ENCODE measurements at regions not wholly inside any gene's neighbourhood (a gene's known extent, or its start where the extent isn't known, plus 50 kb on each side); places are given as distances from the start of the nearest gene placed in this dataset.

DNA sequence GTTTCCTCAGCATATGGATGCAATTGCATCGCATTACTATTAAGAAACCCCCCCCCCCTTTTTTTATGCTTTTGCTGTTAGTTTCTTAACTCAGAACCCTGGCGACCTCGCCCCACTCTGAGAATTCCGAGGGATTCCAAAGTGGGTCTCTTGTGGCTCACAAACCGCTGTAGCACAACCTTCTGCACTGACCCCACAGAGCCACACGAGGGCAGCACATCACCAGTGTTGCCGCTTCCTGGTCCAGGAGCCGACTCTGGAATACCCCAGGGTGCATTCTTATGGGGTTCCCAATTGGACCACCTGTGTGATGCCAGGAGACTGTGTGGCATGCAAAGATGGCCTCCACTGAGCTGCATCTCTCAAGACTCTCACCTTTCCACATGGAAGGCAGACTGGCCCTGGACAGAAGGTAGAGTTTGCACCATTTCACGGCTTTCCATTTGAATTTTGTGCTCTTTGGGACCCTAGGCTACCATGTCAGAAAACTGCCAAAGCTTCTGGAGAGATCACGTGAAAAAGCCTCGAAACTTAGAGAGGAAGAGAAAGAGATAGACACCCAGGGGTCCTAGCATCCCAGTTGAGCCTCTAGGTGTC is 432.7 kb upstream of the ASIC2 start:
- 22 to 29% methylated on average over 11 of the region's 11 CpGs for WGBS, 2 donors
- TF ChIP-seq POLR2A (IDR thresholded peaks at IDR 0.05) (no peak), EP300 (IDR thresholded peaks at IDR 0.05) (no peak)
- TF ChIP-seq, protein P1, sequence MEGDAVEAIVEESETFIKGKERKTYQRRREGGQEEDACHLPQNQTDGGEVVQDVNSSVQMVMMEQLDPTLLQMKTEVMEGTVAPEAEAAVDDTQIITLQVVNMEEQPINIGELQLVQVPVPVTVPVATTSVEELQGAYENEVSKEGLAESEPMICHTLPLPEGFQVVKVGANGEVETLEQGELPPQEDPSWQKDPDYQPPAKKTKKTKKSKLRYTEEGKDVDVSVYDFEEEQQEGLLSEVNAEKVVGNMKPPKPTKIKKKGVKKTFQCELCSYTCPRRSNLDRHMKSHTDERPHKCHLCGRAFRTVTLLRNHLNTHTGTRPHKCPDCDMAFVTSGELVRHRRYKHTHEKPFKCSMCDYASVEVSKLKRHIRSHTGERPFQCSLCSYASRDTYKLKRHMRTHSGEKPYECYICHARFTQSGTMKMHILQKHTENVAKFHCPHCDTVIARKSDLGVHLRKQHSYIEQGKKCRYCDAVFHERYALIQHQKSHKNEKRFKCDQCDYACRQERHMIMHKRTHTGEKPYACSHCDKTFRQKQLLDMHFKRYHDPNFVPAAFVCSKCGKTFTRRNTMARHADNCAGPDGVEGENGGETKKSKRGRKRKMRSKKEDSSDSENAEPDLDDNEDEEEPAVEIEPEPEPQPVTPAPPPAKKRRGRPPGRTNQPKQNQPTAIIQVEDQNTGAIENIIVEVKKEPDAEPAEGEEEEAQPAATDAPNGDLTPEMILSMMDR (IDR thresholded peaks at IDR 0.05) = peak in 1 of 4 experiments; percentile 19
- intact Hi-C loops (cut with DNase I) = no loop called here
- DNase-seq = no peak
- Histone ChIP-seq H3K9me3 (no peaks in the 10 kb centered on the region), H3K27me3 (peaks cover 0 to 23% (median 0%) of the 10 kb centered on the region in 3 donors), H3K4me3 (no peak overlapping the region), H3K36me3 (no peaks in the 10 kb centered on the region), H3K4me1 (no peaks in the 10 kb centered on the region), H3K27ac (no peak overlapping the region)

DNA sequence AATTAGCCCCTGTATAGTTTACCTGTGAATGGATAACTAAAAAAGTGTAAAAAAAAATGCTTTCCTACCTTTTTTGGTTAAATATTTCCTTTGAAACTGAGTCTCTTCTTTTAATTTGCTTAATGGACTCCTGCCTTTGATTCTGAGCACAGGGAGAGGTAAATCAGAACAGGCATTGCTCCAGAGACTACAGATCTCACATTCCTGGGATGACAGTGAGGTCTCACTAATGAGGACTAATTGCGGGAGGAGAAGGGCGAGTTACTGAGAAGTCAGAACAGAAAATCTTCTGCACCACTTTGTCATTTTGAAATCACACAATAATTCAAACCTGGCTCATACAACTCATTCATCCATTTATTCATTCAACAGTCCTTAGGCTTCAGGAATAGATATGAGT is 437.0 kb upstream of the ASIC2 start:
- 51 to 57% methylated on average over 2 of the region's 2 CpGs for WGBS, 2 donors
- H3K4me3 ChIP-seq = no peak overlapping the region
- peaks cover 0 to 3% (median 0%) of the 10 kb centered on the region in 4 donors for H3K9me3 ChIP-seq
- DNase-seq = no peak
- no peak for TF ChIP-seq EP300 (IDR thresholded peaks at IDR 0.05)
- no peaks in the 10 kb centered on the region for H3K4me1 ChIP-seq
- H3K36me3 ChIP-seq = no peaks in the 10 kb centered on the region
- intact Hi-C loops (cut with DNase I) = no loop called here
- no peak overlapping the region for H3K27ac ChIP-seq
- H3K27me3 ChIP-seq = peaks cover 0 to 35% (median 0%) of the 10 kb centered on the region in 3 donors

- peaks cover 0 to 34% (median 0%) of the 10 kb centered on the region in 3 donors for H3K27me3 ChIP-seq
- peaks cover 0 to 3% (median 0%) of the 10 kb centered on the region in 4 donors for H3K9me3 ChIP-seq
- intact Hi-C loops (cut with DNase I) = no loop called here
- WGBS, 2 donors = 37 to 43% methylated on average over 3 of the region's 3 CpGs
- TF ChIP-seq POLR2AphosphoS5 (IDR thresholded peaks at IDR 0.05) (no peak), POLR2A (IDR thresholded peaks at IDR 0.05) (no peak), EP300 (IDR thresholded peaks at IDR 0.05) (no peak)
- TF ChIP-seq, protein P1 (IDR thresholded peaks at IDR 0.05) = no peak
- H3K27ac ChIP-seq = no peak overlapping the region
- no peaks in the 10 kb centered on the region for H3K4me1 ChIP-seq
- no peaks in the 10 kb centered on the region for H3K36me3 ChIP-seq
- no peak overlapping the region for H3K4me3 ChIP-seq
- DNase-seq = no peak
Measured at GRCh38 chr17:33732116-33732515, 439.0 kb upstream of the ASIC2 start.

DNA sequence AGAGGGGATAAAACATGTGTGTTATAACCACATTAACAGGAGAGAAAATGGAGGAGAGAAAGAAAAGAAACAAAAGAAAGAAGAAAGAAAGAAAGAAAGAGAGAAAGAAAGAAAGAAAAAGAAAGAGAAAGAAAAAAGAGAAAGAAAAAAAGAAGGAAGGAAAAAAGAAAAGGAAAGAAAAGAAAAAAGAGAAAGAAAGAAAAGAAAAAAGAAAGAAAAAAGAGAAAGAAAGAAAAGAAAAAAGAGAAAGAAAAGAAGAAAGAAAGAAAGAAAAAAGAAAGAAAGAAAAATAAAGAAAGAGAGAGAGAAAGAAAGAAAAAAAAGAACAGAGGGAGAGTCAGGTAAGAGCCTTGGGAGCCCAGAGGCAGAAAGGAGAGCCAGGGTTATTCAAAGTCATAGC is 446.6 kb upstream of the ASIC2 start:
- DNase-seq = no peak
- intact Hi-C loops (cut with DNase I) = no loop called here
- TF ChIP-seq EP300 (IDR thresholded peaks at IDR 0.05) (no peak), POLR2AphosphoS5 (IDR thresholded peaks at IDR 0.05) (no peak), POLR2A (IDR thresholded peaks at IDR 0.05) (no peak)
- TF ChIP-seq, protein P1 (IDR thresholded peaks at IDR 0.05) = no peak
- H3K27me3 ChIP-seq = peaks cover 0 to 9% (median 0%) of the 10 kb centered on the region in 3 donors
- H3K9me3 ChIP-seq = no peaks in the 10 kb centered on the region
- no peak overlapping the region for H3K4me3 ChIP-seq
- H3K27ac ChIP-seq = no peak overlapping the region
- H3K36me3 ChIP-seq = no peaks in the 10 kb centered on the region
- H3K4me1 ChIP-seq = no peaks in the 10 kb centered on the region

- H3K9me3 ChIP-seq = no peaks in the 10 kb centered on the region
- intact Hi-C loops (cut with DNase I) = no loop called here
- H3K4me3 ChIP-seq = no peak overlapping the region
- no peak overlapping the region for H3K27ac ChIP-seq
- H3K36me3 ChIP-seq = no peaks in the 10 kb centered on the region
- WGBS, 2 donors = 43 to 49% methylated on average over 3 of the region's 3 CpGs
- no peaks in the 10 kb centered on the region for H3K4me1 ChIP-seq
- TF ChIP-seq POLR2AphosphoS5 (IDR thresholded peaks at IDR 0.05) = no peak
- TF ChIP-seq POLR2A (IDR thresholded peaks at IDR 0.05) = no peak
- no peak for TF ChIP-seq EP300 (IDR thresholded peaks at IDR 0.05)
- TF ChIP-seq, protein P1 (IDR thresholded peaks at IDR 0.05) = no peak
- H3K27me3 ChIP-seq = peaks cover 0 to 12% (median 0%) of the 10 kb centered on the region in 3 donors
- DNase-seq = no peak
Measured at GRCh38 chr17:33745047-33745760, 452.1 kb upstream of the ASIC2 start.
